HFFc6 (cell line): ENCODE measurements at regions not wholly inside any gene's neighbourhood (a gene's known extent, or its start where the extent isn't known, plus 50 kb on each side); places are given as distances from the start of the nearest gene placed in this dataset.

Source experiments
- DNase-seq: peaks from one replicate; pipeline ENCODE4 v3.0.0-alpha.2; 2018
- H3K27ac Mint-ChIP-seq: 2 replicates; pipeline ENCODE4 v1.8.0; 2020; ENCODE audit warnings: mild to moderate bottlenecking, mixed read lengths
- H3K27me3 Mint-ChIP-seq: 2 replicates; pipeline ENCODE4 v1.8.0; 2021; ENCODE audit warnings: mild to moderate bottlenecking, moderate library complexity, mixed read lengths; ENCODE audit not compliant: insufficient read depth
- H3K36me3 Mint-ChIP-seq: 2 replicates; pipeline ENCODE4 v1.8.0; 2021; ENCODE audit warnings: low read depth, mixed read lengths
- H3K4me1 Mint-ChIP-seq: 2 replicates; pipeline ENCODE4 v1.8.0; 2020; ENCODE audit warnings: low read depth, mixed read lengths
- H3K4me3 Mint-ChIP-seq: 2 replicates; pipeline ENCODE4 v1.8.0; 2020; ENCODE audit warnings: mild to moderate bottlenecking, moderate library complexity, mixed read lengths
- H3K9me3 Mint-ChIP-seq: 2 replicates; pipeline ENCODE4 v1.8.0; 2020; ENCODE audit warnings: mild to moderate bottlenecking, mixed read lengths
- CTCF ChIP-seq: fragments of 200-600 bp; sonication (generic); IDR thresholded peaks from 2 replicates; pipeline ENCODE4 v1.5.0; 2021; ENCODE audit warnings: antibody characterized with exemption, mild to moderate bottlenecking

- peaks cover 8% of the 10 kb centered on the region for H3K4me1 Mint-ChIP-seq
- DNase-seq: no peak
- H3K27ac Mint-ChIP-seq: no peak overlapping the region; the same call in 1 of the 2 replicates
- no peak overlapping the region for H3K4me3 Mint-ChIP-seq
- H3K27me3 Mint-ChIP-seq: peaks cover 6% of the 10 kb centered on the region
- H3K9me3 Mint-ChIP-seq: no peaks in the 10 kb centered on the region
- peaks cover 4% of the 10 kb centered on the region; the same call in 1 of the 2 replicates for H3K36me3 Mint-ChIP-seq
- no peak for TF ChIP-seq CTCF
These were observed 349.8 kb downstream of the SEC14L1 start for GRCh38 chr17:77490361-77491183.

GRCh38 chr17:77491921-77492445 is 351.2 kb downstream of the SEC14L1 start:
- no peak for TF ChIP-seq CTCF
- Mint-ChIP-seq H3K27me3 (peaks cover 6% of the 10 kb centered on the region), H3K36me3 (peaks cover 4% of the 10 kb centered on the region; the same call in 1 of the 2 replicates), H3K9me3 (no peaks in the 10 kb centered on the region), H3K4me3 (no peak overlapping the region; the same call in 1 of the 2 replicates), H3K27ac (no peak overlapping the region), H3K4me1 (peaks cover 8% of the 10 kb centered on the region)
- DNase-seq: no peak

GRCh38 chr17:77492446-77493237 is 351.9 kb downstream of the SEC14L1 start:
- Mint-ChIP-seq H3K9me3 (no peaks in the 10 kb centered on the region), H3K27me3 (peaks cover 6% of the 10 kb centered on the region), H3K4me1 (peaks cover 8% of the 10 kb centered on the region), H3K36me3 (peaks cover 4% of the 10 kb centered on the region; the same call in 1 of the 2 replicates), H3K27ac (no peak overlapping the region), H3K4me3 (no peak overlapping the region)
- no peak for TF ChIP-seq CTCF
- no peak for DNase-seq

- Mint-ChIP-seq H3K36me3 (peaks cover 4% of the 10 kb centered on the region; the same call in 1 of the 2 replicates), H3K9me3 (no peaks in the 10 kb centered on the region), H3K4me1 (peaks cover 8% of the 10 kb centered on the region), H3K4me3 (no peak overlapping the region), H3K27ac (no peak overlapping the region), H3K27me3 (peaks cover 6% of the 10 kb centered on the region)
- no peak for DNase-seq
- TF ChIP-seq CTCF: no peak
These were observed 352.6 kb downstream of the SEC14L1 start for GRCh38 chr17:77493238-77493820.

GRCh38 chr17:77493901-77494663 is 353.3 kb downstream of the SEC14L1 start:
- Mint-ChIP-seq H3K27ac (peak overlapping the region; percentile 13; the same call in 1 of the 2 replicates), H3K4me1 (peaks cover 8% of the 10 kb centered on the region), H3K4me3 (no peak overlapping the region), H3K36me3 (peaks cover 4% of the 10 kb centered on the region; the same call in 1 of the 2 replicates), H3K9me3 (no peaks in the 10 kb centered on the region), H3K27me3 (peaks cover 4% of the 10 kb centered on the region)
- no peak for DNase-seq
- no peak for TF ChIP-seq CTCF
